ENCODE measurements at regions not wholly inside any gene's neighbourhood (a gene's known extent, or its start where the extent isn't known, plus 50 kb on each side); places are given as distances from the start of the nearest gene placed in this dataset.

- no peak for DNase-seq (ENCODE audit: extremely low read depth, insufficient read length)
- H3K27me3 ChIP-seq (replicated peaks; ENCODE audit: control insufficient read depth, insufficient read depth, low read length): no peaks in the 10 kb centered on the region; the same call in 1 of the 2 replicates
- no peak for TF ChIP-seq CTCF (IDR thresholded peaks at IDR 0.05; ENCODE audit: insufficient read depth, low read length, poor library complexity, severe bottlenecking)
Observed at GRCh38 chr5:167973126-167973525, 318.3 kb upstream of the WWC1 start.

GRCh38 chr5:167984951-167985350 is 306.5 kb upstream of the WWC1 start:
- H3K36me3 ChIP-seq (ENCODE audit: control insufficient read depth, insufficient read depth, low read length): no peaks in the 10 kb centered on the region
- H3K27me3 ChIP-seq (replicated peaks; ENCODE audit: control insufficient read depth, insufficient read depth, low read length): no peaks in the 10 kb centered on the region
- no peak overlapping the region for H3K4me3 ChIP-seq (replicated peaks; ENCODE audit: low read depth, low read length)
- DNase-seq (ENCODE audit: extremely low read depth, insufficient read length): no peak
- TF ChIP-seq CTCF (IDR thresholded peaks at IDR 0.05; ENCODE audit: insufficient read depth, low read length, poor library complexity, severe bottlenecking): no peak

More at GRCh38 chr5:167973126-167973525, 318.3 kb upstream of the WWC1 start:
- no peaks in the 10 kb centered on the region for H3K36me3 ChIP-seq (ENCODE audit: control insufficient read depth, insufficient read depth, low read length)
- no peak overlapping the region for H3K4me3 ChIP-seq (replicated peaks; ENCODE audit: low read depth, low read length)

GRCh38 chr5:167985373-167985772 is 306.1 kb upstream of the WWC1 start:
- no peaks in the 10 kb centered on the region for H3K27me3 ChIP-seq (replicated peaks; ENCODE audit: control insufficient read depth, insufficient read depth, low read length)
- no peak overlapping the region for H3K4me3 ChIP-seq (replicated peaks; ENCODE audit: low read depth, low read length)
- TF ChIP-seq CTCF (IDR thresholded peaks at IDR 0.05; ENCODE audit: insufficient read depth, low read length, poor library complexity, severe bottlenecking): no peak
- no peak for DNase-seq (ENCODE audit: extremely low read depth, insufficient read length)
- H3K36me3 ChIP-seq (ENCODE audit: control insufficient read depth, insufficient read depth, low read length): no peaks in the 10 kb centered on the region

GRCh38 chr5:167987490-167988280 is 303.8 kb upstream of the WWC1 start:
- Histone ChIP-seq H3K36me3 (ENCODE audit: control insufficient read depth, insufficient read depth, low read length) (no peaks in the 10 kb centered on the region), H3K27me3 (replicated peaks; ENCODE audit: control insufficient read depth, insufficient read depth, low read length) (no peaks in the 10 kb centered on the region), H3K4me3 (replicated peaks; ENCODE audit: low read depth, low read length) (no peak overlapping the region)
- no peak for DNase-seq (ENCODE audit: extremely low read depth, insufficient read length)
- no peak for TF ChIP-seq CTCF (IDR thresholded peaks at IDR 0.05; ENCODE audit: insufficient read depth, low read length, poor library complexity, severe bottlenecking)

GRCh38 chr5:167992868-167993267 is 298.6 kb upstream of the WWC1 start:
- no peak for DNase-seq (ENCODE audit: extremely low read depth, insufficient read length)
- H3K4me3 ChIP-seq (replicated peaks; ENCODE audit: low read depth, low read length): no peak overlapping the region
- H3K36me3 ChIP-seq (ENCODE audit: control insufficient read depth, insufficient read depth, low read length): no peaks in the 10 kb centered on the region
- H3K27me3 ChIP-seq (replicated peaks; ENCODE audit: control insufficient read depth, insufficient read depth, low read length): no peaks in the 10 kb centered on the region
- TF ChIP-seq CTCF (IDR thresholded peaks at IDR 0.05; ENCODE audit: insufficient read depth, low read length, poor library complexity, severe bottlenecking): no peak
